GM12873 (cell line): ENCODE measurements at regions not wholly inside any gene's neighbourhood (a gene's known extent, or its start where the extent isn't known, plus 50 kb on each side); places are given as distances from the start of the nearest gene placed in this dataset.

Experiments
- TF ChIP-seq, protein P1 (sequence below): IDR thresholded peaks from 2 replicates; pipeline ENCODE4 v1.5.1; 2012; ENCODE audit warnings: low read depth, mild to moderate bottlenecking, moderate library complexity, low read length, control low read depth; ENCODE audit not compliant: insufficient read depth; ENCODE audit errors: missing control alignments

DNA sequence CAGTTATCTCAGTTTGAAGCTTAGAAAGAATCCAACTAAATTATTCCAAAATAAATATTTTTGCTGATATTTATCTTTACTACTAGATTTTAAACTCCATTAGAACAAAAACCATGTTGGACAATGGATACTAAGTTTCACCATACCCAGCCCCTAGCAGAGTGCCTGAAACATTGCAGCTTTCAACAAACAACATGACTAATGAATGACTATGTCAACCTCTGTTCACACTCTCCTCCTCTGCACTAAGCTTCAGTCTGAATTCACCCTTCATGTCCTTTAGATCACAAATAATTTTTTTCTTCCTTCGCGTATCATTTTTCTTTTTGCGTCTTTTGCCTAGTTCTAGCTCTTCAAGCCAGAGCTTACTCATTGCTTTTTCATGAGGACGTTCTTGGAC, 315.2 kb downstream of the PCDH10 start:
- TF ChIP-seq, protein P1, sequence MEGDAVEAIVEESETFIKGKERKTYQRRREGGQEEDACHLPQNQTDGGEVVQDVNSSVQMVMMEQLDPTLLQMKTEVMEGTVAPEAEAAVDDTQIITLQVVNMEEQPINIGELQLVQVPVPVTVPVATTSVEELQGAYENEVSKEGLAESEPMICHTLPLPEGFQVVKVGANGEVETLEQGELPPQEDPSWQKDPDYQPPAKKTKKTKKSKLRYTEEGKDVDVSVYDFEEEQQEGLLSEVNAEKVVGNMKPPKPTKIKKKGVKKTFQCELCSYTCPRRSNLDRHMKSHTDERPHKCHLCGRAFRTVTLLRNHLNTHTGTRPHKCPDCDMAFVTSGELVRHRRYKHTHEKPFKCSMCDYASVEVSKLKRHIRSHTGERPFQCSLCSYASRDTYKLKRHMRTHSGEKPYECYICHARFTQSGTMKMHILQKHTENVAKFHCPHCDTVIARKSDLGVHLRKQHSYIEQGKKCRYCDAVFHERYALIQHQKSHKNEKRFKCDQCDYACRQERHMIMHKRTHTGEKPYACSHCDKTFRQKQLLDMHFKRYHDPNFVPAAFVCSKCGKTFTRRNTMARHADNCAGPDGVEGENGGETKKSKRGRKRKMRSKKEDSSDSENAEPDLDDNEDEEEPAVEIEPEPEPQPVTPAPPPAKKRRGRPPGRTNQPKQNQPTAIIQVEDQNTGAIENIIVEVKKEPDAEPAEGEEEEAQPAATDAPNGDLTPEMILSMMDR, result no peak

DNA sequence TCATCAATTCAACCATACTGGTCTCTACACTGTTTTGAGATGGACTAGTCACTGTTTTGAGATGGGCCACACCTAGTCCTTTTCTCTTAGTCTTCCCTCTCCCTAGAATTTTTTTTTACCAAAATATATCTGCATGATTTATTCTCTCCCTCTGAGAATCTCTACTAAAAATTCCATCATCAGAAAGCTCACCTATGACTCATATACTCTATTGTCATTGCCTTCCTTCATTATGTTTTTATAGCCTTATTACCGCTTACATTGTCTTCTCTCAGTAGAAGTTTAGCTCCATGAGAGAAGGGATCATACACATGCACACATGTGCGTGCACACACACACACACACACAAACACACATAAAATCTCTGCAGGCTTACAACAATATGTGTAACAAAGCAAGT, 303.6 kb downstream of the PCDH10 start:
- TF ChIP-seq, protein P1, result no peak

DNA sequence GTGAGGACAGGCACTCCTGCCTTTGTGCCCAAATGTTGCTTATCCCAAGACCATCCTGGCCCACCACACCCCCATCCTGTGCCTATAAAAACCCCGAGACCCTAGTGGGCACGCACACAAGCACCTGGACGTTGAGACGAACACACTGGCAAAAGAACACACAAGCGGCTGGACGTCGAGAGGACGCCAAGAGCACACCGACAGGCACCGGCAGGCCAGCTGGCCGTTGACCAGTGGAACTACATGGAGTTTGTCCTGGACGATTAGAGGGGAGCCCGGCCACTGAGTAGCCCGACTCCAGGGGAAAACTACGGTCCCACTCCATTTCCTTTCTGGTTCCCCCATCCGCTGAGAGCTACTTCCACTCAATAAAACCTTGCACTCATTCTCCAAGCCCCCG, 301.7 kb downstream of the PCDH10 start:
- TF ChIP-seq, protein P1, result no peak

DNA sequence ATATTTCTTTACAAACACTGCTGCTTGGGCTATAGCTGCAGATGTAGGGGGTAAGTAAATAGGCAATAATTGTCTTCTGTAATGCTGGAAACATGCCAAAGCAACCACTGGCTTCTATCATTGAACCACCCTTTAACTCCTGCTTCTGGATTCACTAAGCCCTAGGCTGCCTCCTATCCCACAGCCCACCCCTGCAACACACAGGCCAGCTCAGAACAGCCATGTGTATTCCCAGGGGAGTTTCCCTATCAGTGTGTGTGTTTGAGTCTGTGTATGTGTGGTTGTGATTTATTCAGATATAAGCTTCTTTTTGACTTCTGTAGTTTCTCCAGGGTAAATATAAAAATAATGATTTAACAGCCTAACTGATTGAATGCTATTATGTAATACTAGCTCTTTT, 291.3 kb downstream of the PCDH10 start:
- TF ChIP-seq, protein P1, result no peak

DNA sequence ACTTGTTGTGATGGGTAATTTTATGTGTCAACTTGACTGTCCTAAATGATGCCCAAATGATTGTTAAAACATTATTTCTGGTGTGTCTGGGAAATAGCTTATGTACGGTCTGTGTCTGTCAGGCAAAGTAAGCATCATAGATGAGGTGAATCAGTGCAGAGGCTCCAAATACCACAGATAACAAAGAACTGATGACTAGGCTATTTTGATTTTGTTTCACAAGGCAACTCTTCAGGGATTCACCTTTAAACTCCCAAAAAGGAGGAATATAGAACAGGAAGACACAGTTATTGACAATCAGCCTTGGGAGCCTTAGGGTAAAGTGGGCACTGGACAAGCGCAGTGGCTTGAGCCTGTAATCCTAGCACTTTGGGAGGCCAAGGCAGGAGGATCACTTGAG, 290.7 kb downstream of the PCDH10 start:
- TF ChIP-seq, protein P1, result no peak

DNA sequence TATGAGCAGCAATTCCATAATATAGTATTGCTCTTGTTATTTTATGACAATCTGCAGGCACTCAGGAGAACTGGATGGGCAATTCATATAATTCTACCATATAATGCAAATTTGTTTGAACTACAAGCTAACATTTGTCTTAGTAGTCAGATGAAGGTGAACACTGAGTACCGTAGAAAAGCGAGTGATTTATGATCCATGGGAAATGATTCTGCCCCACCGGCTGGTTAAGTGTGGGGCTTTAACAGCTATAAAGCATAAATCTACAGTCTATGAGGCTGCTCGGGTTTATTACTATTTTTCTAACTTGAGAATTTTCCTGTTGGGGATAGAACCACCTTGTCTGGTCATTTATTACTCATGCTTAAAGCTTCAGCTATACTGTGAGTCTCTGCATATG, 275.5 kb downstream of the PCDH10 start:
- TF ChIP-seq, protein P1, result no peak

DNA sequence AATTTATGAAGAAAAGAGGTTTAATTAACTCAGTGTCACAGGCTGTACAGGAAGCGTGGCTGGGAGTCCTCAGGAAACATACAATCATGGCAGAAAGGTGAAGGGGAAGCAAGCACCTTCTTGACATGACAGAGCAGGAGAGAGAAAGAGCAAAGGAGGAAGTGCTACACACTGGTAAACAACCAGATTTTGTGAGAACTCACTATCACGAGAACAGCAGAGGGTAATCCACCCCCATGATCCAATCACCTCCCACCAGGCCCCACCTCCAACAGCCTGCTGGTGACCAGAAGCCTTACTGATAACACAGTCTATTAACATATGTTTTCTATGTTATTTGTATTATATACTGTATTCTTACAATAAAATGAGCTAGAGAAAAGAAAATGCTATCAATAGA, 254.8 kb downstream of the PCDH10 start:
- TF ChIP-seq, protein P1, result no peak
